GM12878 (cell line): ENCODE measurements at regions not wholly inside any gene's neighbourhood (a gene's known extent, or its start where the extent isn't known, plus 50 kb on each side); places are given as distances from the start of the nearest gene placed in this dataset.

Experiments
- EGR1 ChIP-seq, 2 experiments: IDR thresholded peaks; 1 replicate in 1 of 2; 2 replicates in 1 of 2; pipeline ENCODE4 v1.6.1; 2011 to 2012; ENCODE audit warnings: low read depth in 2 of 2, low read length in 2 of 2, borderline replicate concordance in 1 of 2, mild to moderate bottlenecking in 1 of 2, moderate library complexity in 1 of 2
- EP300 ChIP-seq, 2 experiments: fragments of 150-350 bp in 1 of 2; IDR thresholded peaks; 2 replicates each; pipeline ENCODE4 v1.6.1; 2011 to 2012; ENCODE audit warnings: low read depth in 2 of 2, low read length in 2 of 2, borderline replicate concordance in 1 of 2, improper control_type of control experiment in 1 of 2, inconsistent platforms in 1 of 2; ENCODE audit not compliant: control insufficient read depth in 1 of 2
- PKNOX1 ChIP-seq: fragments of 450-650 bp; IDR thresholded peaks from 2 replicates; pipeline ENCODE4 v1.6.1; 2016; ENCODE audit warnings: mild to moderate bottlenecking
- PML ChIP-seq: IDR thresholded peaks from 2 replicates; pipeline ENCODE4 v1.6.1; 2012; ENCODE audit warnings: low read length, inconsistent platforms
- ZNF687 ChIP-seq: fragments of 450-650 bp; IDR thresholded peaks from 2 replicates; pipeline ENCODE4 v1.6.1; 2017; ENCODE audit warnings: mild to moderate bottlenecking, moderate library complexity
- TF ChIP-seq, protein P1 (sequence below), 3 experiments: IDR thresholded peaks in 2 of 3; conservative IDR thresholded peaks in 1 of 3; 2 replicates each; pipeline ENCODE4 v1.5.1; 2011; ENCODE audit warnings: low read depth in 3 of 3, low read length in 3 of 3, mild to moderate bottlenecking in 3 of 3, control low read depth in 2 of 3, moderate library complexity in 2 of 3, inconsistent platforms in 1 of 3, mixed read lengths in 1 of 3; ENCODE audit not compliant: control insufficient read depth in 2 of 3, insufficient read depth in 1 of 3; ENCODE audit errors: extremely low read depth in 1 of 3
- TF ChIP-seq, protein P2 (sequence below): IDR thresholded peaks from 2 replicates; pipeline ENCODE4 v1.6.1; 2011; ENCODE audit warnings: low read depth, low read length, improper control_type of control experiment, borderline replicate concordance

GRCh38 chr18:55073834-55074233 is 114.6 kb upstream of the CCDC68 start (continued):
- no peak for TF ChIP-seq ZNF687
- TF ChIP-seq PKNOX1, result no peak
- no peak for TF ChIP-seq EP300 (IDR thresholded peaks at IDR 0.05; ENCODE audit: borderline replicate concordance in 1 of 2, control insufficient read depth in 1 of 2, low read depth in 2 of 2, low read length in 2 of 2)
- TF ChIP-seq PML, result no peak
- TF ChIP-seq, protein P1, sequence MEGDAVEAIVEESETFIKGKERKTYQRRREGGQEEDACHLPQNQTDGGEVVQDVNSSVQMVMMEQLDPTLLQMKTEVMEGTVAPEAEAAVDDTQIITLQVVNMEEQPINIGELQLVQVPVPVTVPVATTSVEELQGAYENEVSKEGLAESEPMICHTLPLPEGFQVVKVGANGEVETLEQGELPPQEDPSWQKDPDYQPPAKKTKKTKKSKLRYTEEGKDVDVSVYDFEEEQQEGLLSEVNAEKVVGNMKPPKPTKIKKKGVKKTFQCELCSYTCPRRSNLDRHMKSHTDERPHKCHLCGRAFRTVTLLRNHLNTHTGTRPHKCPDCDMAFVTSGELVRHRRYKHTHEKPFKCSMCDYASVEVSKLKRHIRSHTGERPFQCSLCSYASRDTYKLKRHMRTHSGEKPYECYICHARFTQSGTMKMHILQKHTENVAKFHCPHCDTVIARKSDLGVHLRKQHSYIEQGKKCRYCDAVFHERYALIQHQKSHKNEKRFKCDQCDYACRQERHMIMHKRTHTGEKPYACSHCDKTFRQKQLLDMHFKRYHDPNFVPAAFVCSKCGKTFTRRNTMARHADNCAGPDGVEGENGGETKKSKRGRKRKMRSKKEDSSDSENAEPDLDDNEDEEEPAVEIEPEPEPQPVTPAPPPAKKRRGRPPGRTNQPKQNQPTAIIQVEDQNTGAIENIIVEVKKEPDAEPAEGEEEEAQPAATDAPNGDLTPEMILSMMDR (IDR thresholded peaks at IDR 0.05 in 2 of 3, conservative IDR thresholded peaks at IDR 0.05 in 1 of 3; ENCODE audit: control insufficient read depth in 2 of 3, extremely low read depth in 1 of 3, insufficient read depth in 1 of 3, low read depth in 3 of 3, low read length in 3 of 3), result no peak
- TF ChIP-seq, protein P2, sequence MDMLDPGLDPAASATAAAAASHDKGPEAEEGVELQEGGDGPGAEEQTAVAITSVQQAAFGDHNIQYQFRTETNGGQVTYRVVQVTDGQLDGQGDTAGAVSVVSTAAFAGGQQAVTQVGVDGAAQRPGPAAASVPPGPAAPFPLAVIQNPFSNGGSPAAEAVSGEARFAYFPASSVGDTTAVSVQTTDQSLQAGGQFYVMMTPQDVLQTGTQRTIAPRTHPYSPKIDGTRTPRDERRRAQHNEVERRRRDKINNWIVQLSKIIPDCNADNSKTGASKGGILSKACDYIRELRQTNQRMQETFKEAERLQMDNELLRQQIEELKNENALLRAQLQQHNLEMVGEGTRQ, result no peak
- TF ChIP-seq EGR1 (IDR thresholded peaks at IDR 0.05; ENCODE audit: borderline replicate concordance in 1 of 2, low read depth in 2 of 2, low read length in 2 of 2), result no peak
